ENCODE measurements at regions not wholly inside any gene's neighbourhood (a gene's known extent, or its start where the extent isn't known, plus 50 kb on each side); places are given as distances from the start of the nearest gene placed in this dataset.

GRCh38 chr4:11609751-11610150 is 181.1 kb upstream of the HS3ST1 start:
- no peak overlapping the region for H3K27ac ChIP-seq (ENCODE audit: low read depth in 1 of 2, low read length in 2 of 2)
- H3K9me3 ChIP-seq (ENCODE audit: control insufficient read depth in 4 of 4, low read length in 3 of 4), result no peaks in the 10 kb centered on the region
- H3K9ac ChIP-seq (ENCODE audit: low read depth in 1 of 2, low read length in 2 of 2), result no peak overlapping the region
- TF ChIP-seq MAX (IDR thresholded peaks at IDR 0.05), result no peak
- TF ChIP-seq HNF4A (conservative IDR thresholded peaks at IDR 0.05), result no peak
- TF ChIP-seq RXRA (IDR thresholded peaks at IDR 0.05), result no peak
- TF ChIP-seq EGR1 (IDR thresholded peaks at IDR 0.05; ENCODE audit: low read depth in 2 of 2), result no peak
- TF ChIP-seq YY1 (IDR thresholded peaks at IDR 0.05), result no peak
- no peak for TF ChIP-seq RAD21 (IDR thresholded peaks at IDR 0.05)
- TF ChIP-seq JUND (IDR thresholded peaks at IDR 0.05), result no peak
- no peak for TF ChIP-seq SP1 (IDR thresholded peaks at IDR 0.05)
- TF ChIP-seq, protein P1, sequence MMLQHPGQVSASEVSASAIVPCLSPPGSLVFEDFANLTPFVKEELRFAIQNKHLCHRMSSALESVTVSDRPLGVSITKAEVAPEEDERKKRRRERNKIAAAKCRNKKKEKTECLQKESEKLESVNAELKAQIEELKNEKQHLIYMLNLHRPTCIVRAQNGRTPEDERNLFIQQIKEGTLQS (IDR thresholded peaks at IDR 0.05), result no peak
- TF ChIP-seq FOXA1 (IDR thresholded peaks at IDR 0.05), result no peak
- no peak for TF ChIP-seq FOXA2 (IDR thresholded peaks at IDR 0.05)
- no peak for TF ChIP-seq TAF1 (conservative IDR thresholded peaks at IDR 0.05)
- TF ChIP-seq GABPA (IDR thresholded peaks at IDR 0.05 in 1 of 2, conservative IDR thresholded peaks at IDR 0.05 in 1 of 2), result no peak
- no peak for TF ChIP-seq REST (IDR thresholded peaks at IDR 0.05)
- H3K4me3 ChIP-seq (ENCODE audit: low read depth in 1 of 3, low read length in 3 of 3), result no peak overlapping the region
- H3K36me3 ChIP-seq (ENCODE audit: control insufficient read depth in 4 of 4, insufficient read depth in 3 of 4, low read depth in 1 of 4, low read length in 3 of 4), result no peaks in the 10 kb centered on the region
- H3K27me3 ChIP-seq (ENCODE audit: control insufficient read depth in 4 of 4, insufficient read depth in 4 of 4, low read length in 3 of 4), result no peaks in the 10 kb centered on the region
- DNase-seq (ENCODE audit: low spot score), result no peak
- no peaks in the 10 kb centered on the region for H3K4me1 ChIP-seq (ENCODE audit: control insufficient read depth in 4 of 4, insufficient read depth in 4 of 4, low read length in 3 of 4)
- WGBS, result 93% methylated on average over 2 of the region's 2 CpGs

- TF ChIP-seq SP1 (IDR thresholded peaks at IDR 0.05) (no peak), TAF1 (conservative IDR thresholded peaks at IDR 0.05) (no peak), MAX (IDR thresholded peaks at IDR 0.05) (no peak), GABPA (IDR thresholded peaks at IDR 0.05 in 1 of 2, conservative IDR thresholded peaks at IDR 0.05 in 1 of 2) (no peak), FOXA1 (IDR thresholded peaks at IDR 0.05) (no peak), FOXA2 (IDR thresholded peaks at IDR 0.05) (no peak), REST (IDR thresholded peaks at IDR 0.05) (no peak), HNF4A (conservative IDR thresholded peaks at IDR 0.05) (no peak)
- TF ChIP-seq, protein P2, sequence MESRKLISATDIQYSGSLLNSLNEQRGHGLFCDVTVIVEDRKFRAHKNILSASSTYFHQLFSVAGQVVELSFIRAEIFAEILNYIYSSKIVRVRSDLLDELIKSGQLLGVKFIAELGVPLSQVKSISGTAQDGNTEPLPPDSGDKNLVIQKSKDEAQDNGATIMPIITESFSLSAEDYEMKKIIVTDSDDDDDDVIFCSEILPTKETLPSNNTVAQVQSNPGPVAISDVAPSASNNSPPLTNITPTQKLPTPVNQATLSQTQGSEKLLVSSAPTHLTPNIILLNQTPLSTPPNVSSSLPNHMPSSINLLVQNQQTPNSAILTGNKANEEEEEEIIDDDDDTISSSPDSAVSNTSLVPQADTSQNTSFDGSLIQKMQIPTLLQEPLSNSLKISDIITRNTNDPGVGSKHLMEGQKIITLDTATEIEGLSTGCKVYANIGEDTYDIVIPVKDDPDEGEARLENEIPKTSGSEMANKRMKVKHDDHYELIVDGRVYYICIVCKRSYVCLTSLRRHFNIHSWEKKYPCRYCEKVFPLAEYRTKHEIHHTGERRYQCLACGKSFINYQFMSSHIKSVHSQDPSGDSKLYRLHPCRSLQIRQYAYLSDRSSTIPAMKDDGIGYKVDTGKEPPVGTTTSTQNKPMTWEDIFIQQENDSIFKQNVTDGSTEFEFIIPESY (IDR thresholded peaks at IDR 0.05), result no peak
- H3K27ac ChIP-seq (ENCODE audit: low read depth in 1 of 2, low read length in 2 of 2), result no peak overlapping the region
Measured at GRCh38 chr4:11608992-11609391, 180.3 kb upstream of the HS3ST1 start.

More at GRCh38 chr4:11608992-11609391, 180.3 kb upstream of the HS3ST1 start:
- DNase-seq (ENCODE audit: low spot score), result no peak
- Histone ChIP-seq H3K36me3 (ENCODE audit: control insufficient read depth in 4 of 4, insufficient read depth in 3 of 4, low read depth in 1 of 4, low read length in 3 of 4) (no peaks in the 10 kb centered on the region), H3K9me3 (ENCODE audit: control insufficient read depth in 4 of 4, low read length in 3 of 4) (no peaks in the 10 kb centered on the region), H3K9ac (ENCODE audit: low read depth in 1 of 2, low read length in 2 of 2) (no peak overlapping the region), H3K4me1 (ENCODE audit: control insufficient read depth in 4 of 4, insufficient read depth in 4 of 4, low read length in 3 of 4) (no peaks in the 10 kb centered on the region), H3K27me3 (ENCODE audit: control insufficient read depth in 4 of 4, insufficient read depth in 4 of 4, low read length in 3 of 4) (no peaks in the 10 kb centered on the region), H3K4me3 (ENCODE audit: low read depth in 1 of 3, low read length in 3 of 3) (no peak overlapping the region)
